Colonic mucosa (tissue), 4 donors: ENCODE measurements at regions not wholly inside any gene's neighbourhood (a gene's known extent, or its start where the extent isn't known, plus 50 kb on each side); places are given as distances from the start of the nearest gene placed in this dataset.
"Not testable (repeated sequence)": the region's sequence is repeated elsewhere in the genome, so short reads cannot be mapped to it uniquely, and the experiment has no call there.

ENCODE experiments used
- DNase-seq: peaks from one replicate; pipeline ENCODE4 v3.0.0-alpha.2; 2020
- H3K27ac ChIP-seq: fragments of 200-600 bp; one replicate; pipeline ENCODE4 v1.8.0; 2021
- H3K27me3 ChIP-seq: fragments of 200-600 bp; one replicate; pipeline ENCODE4 v1.8.0; 2021
- H3K36me3 ChIP-seq: fragments of 200-600 bp; one replicate; pipeline ENCODE4 v1.8.0; 2021
- H3K4me1 ChIP-seq: fragments of 200-600 bp; one replicate; pipeline ENCODE4 v1.8.0; 2021; ENCODE audit warnings: mild to moderate bottlenecking
- H3K4me3 ChIP-seq: fragments of 200-600 bp; one replicate; pipeline ENCODE4 v1.8.0; 2021
- H3K9ac ChIP-seq, 2 donors: one replicate each; pipeline ENCODE4 v1.7.0; 2013; ENCODE audit warnings: control low read depth in 2 of 2, low read depth in 2 of 2, low read length in 2 of 2
- H3K9me3 ChIP-seq: fragments of 200-600 bp; one replicate; pipeline ENCODE4 v1.8.0; 2021
- CTCF ChIP-seq: fragments of 200-600 bp; IDR thresholded peaks from one replicate; pipeline ENCODE4 v1.8.0; 2022; ENCODE audit warnings: antibody characterized with exemption, mild to moderate bottlenecking
- intact Hi-C: fragments of 100-400 bp; cut with DNase I; formaldehyde crosslinking; loops from one replicate; pipeline ENCODE4 v1.14.1; 2022
- donor health status: healthy.
- donor health status: DM: no; HTN: no; CAD: no.
- donor health status: DM: no; HTN: no; CAD: no.

- Histone ChIP-seq H3K4me1 (no peaks in the 10 kb centered on the region), H3K36me3 (no peaks in the 10 kb centered on the region), H3K9ac (no peak overlapping the region), H3K27ac (no peak overlapping the region), H3K4me3 (no peak overlapping the region), H3K9me3 (no peaks in the 10 kb centered on the region), H3K27me3 (no peaks in the 10 kb centered on the region)
- intact Hi-C loops: no loop called here
- DNase-seq: no peak
- TF ChIP-seq CTCF: no peak
These were observed 1930.9 kb upstream of the DEFB115 start for GRCh38 chr20:29326376-29327070.

GRCh38 chr20:29327600-29328420 lies 1929.7 kb upstream of the DEFB115 start:
- H3K4me3 ChIP-seq, intact Hi-C loops, H3K4me1 ChIP-seq, H3K9me3 ChIP-seq, H3K9ac ChIP-seq, H3K27ac ChIP-seq, H3K27me3 ChIP-seq, DNase-seq, H3K36me3 ChIP-seq: not testable (repeated sequence)

DNA sequence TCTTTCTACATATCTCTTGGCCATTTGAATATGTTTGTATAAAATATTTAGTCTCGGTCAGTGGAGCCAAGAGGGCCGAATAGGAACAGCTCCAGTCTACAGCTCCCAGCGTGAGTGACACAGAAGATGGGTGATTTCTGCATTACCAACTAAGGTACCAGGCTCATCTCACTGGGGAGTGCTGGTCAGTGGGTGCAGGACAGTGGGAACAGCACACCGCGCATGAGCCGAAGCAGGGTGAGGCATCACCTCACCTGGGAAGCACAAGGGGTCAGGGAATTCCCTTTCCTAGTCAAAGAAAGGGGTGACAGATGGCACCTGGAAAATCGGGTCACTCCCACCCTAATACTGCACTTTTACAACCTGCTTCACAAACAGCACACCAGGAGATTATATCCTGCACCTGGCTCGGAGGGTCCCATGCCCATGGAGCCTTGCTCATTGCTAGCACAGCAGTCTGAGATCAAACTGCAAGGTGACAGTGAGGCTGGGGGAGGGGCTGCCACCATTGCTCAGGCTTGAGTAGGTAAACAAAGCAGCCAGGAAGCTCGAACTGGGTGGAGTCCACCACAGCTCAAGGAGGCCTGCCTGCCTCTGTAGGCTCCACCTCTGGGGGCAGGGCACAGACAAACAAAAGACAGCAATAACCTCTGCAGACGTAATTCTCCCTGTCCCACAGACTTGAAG lies 1926.9 kb upstream of the DEFB115 start:
- DNase-seq, H3K9ac ChIP-seq, H3K27ac ChIP-seq, intact Hi-C loops, H3K36me3 ChIP-seq, H3K4me1 ChIP-seq, H3K9me3 ChIP-seq, H3K27me3 ChIP-seq, H3K4me3 ChIP-seq: not testable (repeated sequence)

GRCh38 chr20:29349836-29350235 lies 1907.6 kb upstream of the DEFB115 start:
- intact Hi-C loops: no loop called here
- H3K4me1 ChIP-seq: no peaks in the 10 kb centered on the region

DNA sequence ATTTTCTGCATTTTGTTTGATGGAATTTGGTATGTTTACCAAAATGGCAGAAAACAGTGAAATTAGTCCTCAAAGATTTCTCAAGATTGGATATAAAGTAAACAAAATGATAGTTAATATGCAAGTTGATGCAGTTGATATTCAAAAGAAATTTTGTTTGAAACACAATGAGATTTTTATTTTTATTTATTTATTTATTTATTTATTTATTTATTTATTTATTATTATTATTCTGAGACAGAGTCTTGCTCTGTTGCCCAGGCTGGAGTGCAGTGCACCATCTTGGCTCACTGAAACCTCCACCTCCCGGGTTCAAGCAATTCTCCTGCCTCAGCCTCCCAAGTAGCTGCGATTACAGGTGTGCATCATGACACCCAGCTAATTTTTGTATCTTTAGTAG lies 1881.5 kb upstream of the DEFB115 start:
- intact Hi-C loops, H3K4me3 ChIP-seq, H3K9ac ChIP-seq, H3K27me3 ChIP-seq, H3K4me1 ChIP-seq, H3K27ac ChIP-seq, H3K36me3 ChIP-seq, DNase-seq, H3K9me3 ChIP-seq: not testable (repeated sequence)

More at GRCh38 chr20:29349836-29350235, 1907.6 kb upstream of the DEFB115 start:
- Histone ChIP-seq H3K27ac (no peak overlapping the region), H3K9me3 (no peaks in the 10 kb centered on the region), H3K9ac (no peak overlapping the region), H3K36me3 (no peaks in the 10 kb centered on the region), H3K4me3 (no peak overlapping the region), H3K27me3 (no peaks in the 10 kb centered on the region)
- no peak for TF ChIP-seq CTCF
- no peak for DNase-seq

DNA sequence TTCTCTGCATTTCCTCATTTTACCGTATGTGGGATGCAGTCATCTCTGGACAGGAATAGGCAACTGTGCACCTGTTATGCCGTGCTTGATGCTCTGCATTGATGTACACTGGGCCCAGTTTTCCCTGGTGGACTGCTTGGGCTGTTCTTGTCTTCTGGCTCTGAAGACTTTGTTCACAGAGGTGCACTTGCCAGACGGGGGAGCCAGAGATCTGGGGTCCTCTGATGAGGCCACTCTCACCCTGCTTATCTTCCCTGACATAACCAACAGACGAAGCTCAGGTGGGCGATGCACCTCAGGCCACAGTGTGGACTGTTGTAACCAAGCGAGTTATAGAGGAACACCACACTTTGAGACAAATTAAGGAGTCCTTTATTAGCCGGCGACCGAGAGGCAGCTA lies 1864.6 kb upstream of the DEFB115 start:
- H3K27me3 ChIP-seq, intact Hi-C loops, H3K36me3 ChIP-seq, H3K27ac ChIP-seq, H3K4me3 ChIP-seq, DNase-seq, H3K4me1 ChIP-seq, H3K9ac ChIP-seq, H3K9me3 ChIP-seq: not testable (repeated sequence)

DNA sequence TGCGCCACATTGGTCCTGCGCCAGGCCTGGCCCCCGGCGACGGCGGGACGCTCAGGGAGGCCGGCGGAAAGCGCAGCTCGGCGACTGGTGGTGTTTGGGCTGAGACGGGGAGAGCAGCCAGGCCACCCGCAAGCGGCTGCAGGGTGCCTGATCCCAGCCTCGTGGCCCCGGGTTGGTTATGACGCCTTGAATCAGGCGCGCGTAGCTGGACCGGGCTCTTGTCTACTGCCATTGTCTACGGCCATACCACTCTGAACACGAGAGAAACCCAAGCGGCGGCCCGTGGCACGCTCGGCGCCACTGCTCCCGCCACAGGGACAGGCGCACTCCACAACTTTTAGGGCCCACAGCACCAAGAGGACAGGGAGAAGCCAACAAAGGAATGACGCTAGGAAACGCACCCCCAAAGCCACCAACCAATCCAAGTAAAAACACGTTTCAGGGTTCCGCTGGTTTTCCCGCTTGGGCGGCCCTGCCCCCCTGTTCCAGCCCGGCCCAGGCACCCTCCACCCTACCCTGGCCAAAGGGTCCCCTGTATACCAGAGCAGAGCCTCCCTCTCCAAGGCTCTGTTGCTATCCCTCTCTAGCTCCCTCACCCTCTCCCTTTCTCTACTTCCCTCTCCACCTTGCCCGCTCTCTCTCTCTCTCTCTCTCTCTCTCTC lies 1849.3 kb upstream of the DEFB115 start:
- no peaks in the 10 kb centered on the region for H3K27me3 ChIP-seq
- no peaks in the 10 kb centered on the region for H3K4me1 ChIP-seq
- H3K27ac ChIP-seq: no peak overlapping the region
- H3K4me3 ChIP-seq: no peak overlapping the region
- no peak overlapping the region for H3K9ac ChIP-seq
- H3K36me3 ChIP-seq: no peaks in the 10 kb centered on the region
- intact Hi-C loops: no loop called here
- TF ChIP-seq CTCF: no peak
- no peaks in the 10 kb centered on the region for H3K9me3 ChIP-seq
- no peak for DNase-seq

- H3K9me3 ChIP-seq, H3K4me1 ChIP-seq, H3K9ac ChIP-seq, H3K27me3 ChIP-seq, intact Hi-C loops, DNase-seq, H3K36me3 ChIP-seq, H3K27ac ChIP-seq, H3K4me3 ChIP-seq: not testable (repeated sequence)
These were observed 1848.8 kb upstream of the DEFB115 start for GRCh38 chr20:29408707-29409106.

- H3K27ac ChIP-seq, intact Hi-C loops, H3K9ac ChIP-seq, H3K4me1 ChIP-seq, H3K36me3 ChIP-seq, H3K27me3 ChIP-seq, H3K4me3 ChIP-seq, DNase-seq, H3K9me3 ChIP-seq: not testable (repeated sequence)
These were observed 1848.2 kb upstream of the DEFB115 start for GRCh38 chr20:29409160-29409689.
